SU-DHL-6 (cell line): ENCODE measurements at regions not wholly inside any gene's neighbourhood (a gene's known extent, or its start where the extent isn't known, plus 50 kb on each side); places are given as distances from the start of the nearest gene placed in this dataset.

Experiments
- H2AFZ ChIP-seq: fragments of 200-600 bp; sonication (generic); 2 replicates; pipeline ENCODE4 v1.6.1; 2014; ENCODE audit warnings: low read depth, mild to moderate bottlenecking, moderate library complexity, mixed read lengths, antibody characterized with exemption, low read length; ENCODE audit not compliant: severe bottlenecking
- H3F3A ChIP-seq: fragments of 200-600 bp; shearing (Covaris generic); 2 replicates; pipeline ENCODE4 v1.6.0; 2016; ENCODE audit warnings: antibody characterized with exemption, mild to moderate bottlenecking; ENCODE audit not compliant: insufficient read depth
- H3K27ac ChIP-seq: fragments of 200-600 bp; sonication (generic); 2 replicates; pipeline ENCODE4 v1.5.1; 2016; ENCODE audit warnings: low read depth, mild to moderate bottlenecking, low read length, moderate library complexity, mixed read lengths
- H3K27me3 ChIP-seq: fragments of 200-600 bp; sonication (generic), shearing (Covaris generic); 2 replicates; pipeline ENCODE4 v1.6.0; 2014; ENCODE audit warnings: mild to moderate bottlenecking, low read length
- H3K36me3 ChIP-seq: fragments of 200-600 bp; sonication (generic); 2 replicates; pipeline ENCODE4 v1.6.1; 2014; ENCODE audit warnings: mild to moderate bottlenecking, low read length, mixed read lengths
- H3K4me2 ChIP-seq: fragments of 300-600, 200-600 bp; shearing (Covaris generic), sonication (generic); 2 replicates; pipeline ENCODE4 v1.6.0; 2014; ENCODE audit warnings: low read length, low read depth, mild to moderate bottlenecking; ENCODE audit not compliant: poor library complexity, severe bottlenecking
- H3K4me3 ChIP-seq: fragments of 200-600 bp; sonication (generic); 2 replicates; pipeline ENCODE4 v1.5.1; 2014; ENCODE audit warnings: antibody characterized with exemption, low read length, mild to moderate bottlenecking, mixed read lengths; ENCODE audit not compliant: insufficient read depth, poor library complexity, severe bottlenecking
- H3K79me2 ChIP-seq: fragments of 200-600 bp; sonication (generic); 2 replicates; pipeline ENCODE4 v1.6.1; 2014; ENCODE audit warnings: mild to moderate bottlenecking, low read length, moderate library complexity; ENCODE audit not compliant: insufficient read depth
- H3K9ac ChIP-seq: fragments of 200-600 bp; sonication (generic); 2 replicates; pipeline ENCODE4 v1.7.0; 2014; ENCODE audit warnings: mild to moderate bottlenecking, low read length
- H3K9me2 ChIP-seq: fragments of 200-600 bp; sonication (generic); replicated peaks from 2 replicates; pipeline ENCODE4 v1.6.1; 2014; ENCODE audit warnings: low read length; ENCODE audit not compliant: insufficient read depth
- H3K9me3 ChIP-seq: fragments of 200-600 bp; sonication (generic); 2 replicates; pipeline ENCODE4 v1.6.1; 2014; ENCODE audit warnings: low read length, mixed read lengths; ENCODE audit not compliant: insufficient read depth
- H4K20me1 ChIP-seq: fragments of 200-600 bp; sonication (generic); 2 replicates; pipeline ENCODE4 v1.6.1; 2014; ENCODE audit warnings: low read depth, mild to moderate bottlenecking, antibody characterized with exemption, low read length, moderate library complexity, mixed read lengths
- CTCF ChIP-seq: fragments of 200-600 bp; sonication (generic); IDR thresholded peaks from one replicate; pipeline ENCODE4 v1.5.1; 2017; ENCODE audit warnings: antibody characterized with exemption, mild to moderate bottlenecking, low read length, moderate library complexity; ENCODE audit not compliant: insufficient read depth, poor library complexity, severe bottlenecking
- EZH2phosphoT487 ChIP-seq: fragments of 200-600 bp; sonication (generic), shearing (Covaris generic); conservative IDR thresholded peaks from 2 replicates; pipeline ENCODE4 v1.6.1; 2018; ENCODE audit warnings: mild to moderate bottlenecking, antibody characterized with exemption, low read length, moderate library complexity, mixed read lengths

- H3K9me2 ChIP-seq: no peaks in the 10 kb centered on the region
- H3K27ac ChIP-seq: no peak overlapping the region
- H3K4me2 ChIP-seq: no peak overlapping the region
- no peaks in the 10 kb centered on the region for H3K27me3 ChIP-seq
- no peaks in the 10 kb centered on the region for H4K20me1 ChIP-seq
- H3K9ac ChIP-seq: no peak overlapping the region
- TF ChIP-seq CTCF (no peak), EZH2phosphoT487 (no peak)
- H3K9me3 ChIP-seq: no peaks in the 10 kb centered on the region
- H3K36me3 ChIP-seq: no peaks in the 10 kb centered on the region
- H3F3A ChIP-seq: no peaks in the 10 kb centered on the region
- no peak overlapping the region for H3K4me3 ChIP-seq
- no peaks in the 10 kb centered on the region for H3K79me2 ChIP-seq
- H2AFZ ChIP-seq: no peak overlapping the region
These were observed 166.7 kb upstream of the KCNIP4 start for GRCh38 chr4:22115262-22115661.

GRCh38 chr4:22103768-22104167, 155.2 kb upstream of the KCNIP4 start:
- Histone ChIP-seq H3K36me3 (no peaks in the 10 kb centered on the region), H3K4me2 (no peak overlapping the region), H3K27me3 (no peaks in the 10 kb centered on the region), H3K9me2 (no peaks in the 10 kb centered on the region; the same call in 1 of the 2 replicates), H4K20me1 (no peaks in the 10 kb centered on the region), H3F3A (no peaks in the 10 kb centered on the region), H3K9me3 (no peaks in the 10 kb centered on the region), H3K9ac (no peak overlapping the region), H3K79me2 (no peaks in the 10 kb centered on the region), H3K27ac (no peak overlapping the region), H3K4me3 (no peak overlapping the region), H2AFZ (no peak overlapping the region)
- TF ChIP-seq CTCF: no peak
- TF ChIP-seq EZH2phosphoT487: no peak

GRCh38 chr4:22099896-22100295, 151.3 kb upstream of the KCNIP4 start:
- no peaks in the 10 kb centered on the region for H4K20me1 ChIP-seq
- H3K27me3 ChIP-seq: no peaks in the 10 kb centered on the region
- H3K27ac ChIP-seq: no peak overlapping the region
- H3K36me3 ChIP-seq: no peaks in the 10 kb centered on the region
- H3K79me2 ChIP-seq: no peaks in the 10 kb centered on the region
- H3K9ac ChIP-seq: no peak overlapping the region
- H3K9me3 ChIP-seq: no peaks in the 10 kb centered on the region
- no peak overlapping the region for H3K4me3 ChIP-seq
- no peaks in the 10 kb centered on the region for H3F3A ChIP-seq
- H3K4me2 ChIP-seq: no peak overlapping the region
- H3K9me2 ChIP-seq: no peaks in the 10 kb centered on the region
- H2AFZ ChIP-seq: no peak overlapping the region
- TF ChIP-seq CTCF: no peak
- TF ChIP-seq EZH2phosphoT487: no peak

GRCh38 chr4:22097596-22097995, 149.0 kb upstream of the KCNIP4 start:
- Histone ChIP-seq H3K9me2 (no peaks in the 10 kb centered on the region), H3K9ac (no peak overlapping the region), H3K27ac (no peak overlapping the region), H3K79me2 (no peaks in the 10 kb centered on the region), H3K4me2 (no peak overlapping the region), H3K27me3 (no peaks in the 10 kb centered on the region), H3F3A (no peaks in the 10 kb centered on the region), H3K36me3 (no peaks in the 10 kb centered on the region), H4K20me1 (no peaks in the 10 kb centered on the region), H3K9me3 (no peaks in the 10 kb centered on the region), H3K4me3 (no peak overlapping the region), H2AFZ (no peak overlapping the region)
- TF ChIP-seq EZH2phosphoT487 (no peak), CTCF (no peak)
